ENCODE measurements at regions not wholly inside any gene's neighbourhood (a gene's known extent, or its start where the extent isn't known, plus 50 kb on each side); places are given as distances from the start of the nearest gene placed in this dataset.

GRCh38 chr4:98758182-98758581 lies 99.8 kb upstream of the TSPAN5 start:
- DNase-seq, result no peak

- DNase-seq, result no peak
Observed at GRCh38 chr4:98754736-98755135, 96.3 kb upstream of the TSPAN5 start.

- DNase-seq, result no peak
Observed at GRCh38 chr4:98749206-98749605, 90.8 kb upstream of the TSPAN5 start.

- no peak for DNase-seq
Observed at GRCh38 chr4:98748609-98749008, 90.2 kb upstream of the TSPAN5 start.

GRCh38 chr4:98747393-98748091 lies 89.1 kb upstream of the TSPAN5 start:
- no peak for DNase-seq

- no peak for DNase-seq
Observed at GRCh38 chr4:98746936-98747335, 88.5 kb upstream of the TSPAN5 start.

GRCh38 chr4:98746530-98746929 lies 88.1 kb upstream of the TSPAN5 start:
- no peak for DNase-seq

- DNase-seq, result no peak
Observed at GRCh38 chr4:98745366-98745765, 87.0 kb upstream of the TSPAN5 start.

GRCh38 chr4:98744372-98745150 lies 86.2 kb upstream of the TSPAN5 start:
- no peak for DNase-seq

- no peak for DNase-seq
Observed at GRCh38 chr4:98741952-98742351, 83.5 kb upstream of the TSPAN5 start.

GRCh38 chr4:98739751-98740150 lies 81.3 kb upstream of the TSPAN5 start:
- no peak for DNase-seq

- no peak for DNase-seq
Observed at GRCh38 chr4:98733601-98734000, 75.2 kb upstream of the TSPAN5 start.

GRCh38 chr4:98728871-98729270 lies 70.5 kb upstream of the TSPAN5 start:
- no peak for DNase-seq

GRCh38 chr4:98728433-98728832 lies 70.0 kb upstream of the TSPAN5 start:
- peak; percentile 33 for DNase-seq

- no peak for DNase-seq
Observed at GRCh38 chr4:98722000-98722399, 63.6 kb upstream of the TSPAN5 start.

- no peak for DNase-seq
Observed at GRCh38 chr4:98720871-98721480, 62.6 kb upstream of the TSPAN5 start.

- no peak for DNase-seq
Observed at GRCh38 chr4:98716796-98717195, 58.4 kb upstream of the TSPAN5 start.

GRCh38 chr4:98712607-98713006 lies 54.2 kb upstream of the TSPAN5 start:
- DNase-seq, result no peak

GRCh38 chr4:98711526-98711925 lies 53.1 kb upstream of the TSPAN5 start:
- DNase-seq, result no peak

- no peak for DNase-seq
Observed at GRCh38 chr4:98710831-98711230, 52.4 kb upstream of the TSPAN5 start.
